ENCODE measurements at regions not wholly inside any gene's neighbourhood (a gene's known extent, or its start where the extent isn't known, plus 50 kb on each side); places are given as distances from the start of the nearest gene placed in this dataset.
A peak's percentile ranks its signal among the peaks of the same experiment; 100 is the strongest.
"Not testable (repeated sequence)": the region's sequence is repeated elsewhere in the genome, so short reads cannot be mapped to it uniquely, and the experiment has no call there.

DNA sequence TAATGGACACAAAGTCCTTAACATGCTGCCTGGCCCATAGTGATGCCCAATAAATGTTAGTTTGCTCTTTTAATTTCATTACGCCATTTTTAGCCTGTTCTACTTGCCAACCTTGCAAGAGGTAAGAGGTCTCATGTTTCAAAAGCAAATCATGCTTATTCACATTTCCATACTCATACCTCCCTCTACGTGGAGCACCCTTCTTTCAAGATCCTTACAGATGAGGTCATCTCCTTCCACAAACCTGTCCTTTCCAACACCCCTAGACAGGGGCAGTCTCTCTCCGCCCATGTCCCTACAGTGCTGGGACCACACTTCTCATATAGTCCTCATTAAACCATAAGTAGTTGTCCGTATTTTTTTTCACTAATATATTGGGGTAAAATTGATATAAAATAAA, 271.3 kb downstream of the FGFR2 start:
- Histone ChIP-seq H3K4me3 (no peak overlapping the region), H4K20me1 (ENCODE audit: insufficient read depth, poor library complexity, severe bottlenecking) (no peaks in the 10 kb centered on the region), H3K36me3 (replicated peaks; ENCODE audit: insufficient read depth, low read depth) (no peaks in the 10 kb centered on the region), H3K4me2 (no peak overlapping the region), H3K79me2 (no peaks in the 10 kb centered on the region), H2AFZ (no peak overlapping the region), H3K9me2 (replicated peaks; ENCODE audit: insufficient read depth) (no peaks in the 10 kb centered on the region), H3K27me3 (no peaks in the 10 kb centered on the region), H3K4me1 (ENCODE audit: insufficient read depth) (peaks cover 9% of the 10 kb centered on the region), H3K9me3 (ENCODE audit: low read depth) (no peaks in the 10 kb centered on the region), H3K27ac (no peak overlapping the region)
- TF ChIP-seq EZH2phosphoT487 (IDR thresholded peaks at IDR 0.05; ENCODE audit: low read depth, severe bottlenecking, unreplicated experiment) (no peak), EZH2 (IDR thresholded peaks at IDR 0.05; ENCODE audit: borderline replicate concordance) (no peak)
- TF ChIP-seq, protein P1, sequence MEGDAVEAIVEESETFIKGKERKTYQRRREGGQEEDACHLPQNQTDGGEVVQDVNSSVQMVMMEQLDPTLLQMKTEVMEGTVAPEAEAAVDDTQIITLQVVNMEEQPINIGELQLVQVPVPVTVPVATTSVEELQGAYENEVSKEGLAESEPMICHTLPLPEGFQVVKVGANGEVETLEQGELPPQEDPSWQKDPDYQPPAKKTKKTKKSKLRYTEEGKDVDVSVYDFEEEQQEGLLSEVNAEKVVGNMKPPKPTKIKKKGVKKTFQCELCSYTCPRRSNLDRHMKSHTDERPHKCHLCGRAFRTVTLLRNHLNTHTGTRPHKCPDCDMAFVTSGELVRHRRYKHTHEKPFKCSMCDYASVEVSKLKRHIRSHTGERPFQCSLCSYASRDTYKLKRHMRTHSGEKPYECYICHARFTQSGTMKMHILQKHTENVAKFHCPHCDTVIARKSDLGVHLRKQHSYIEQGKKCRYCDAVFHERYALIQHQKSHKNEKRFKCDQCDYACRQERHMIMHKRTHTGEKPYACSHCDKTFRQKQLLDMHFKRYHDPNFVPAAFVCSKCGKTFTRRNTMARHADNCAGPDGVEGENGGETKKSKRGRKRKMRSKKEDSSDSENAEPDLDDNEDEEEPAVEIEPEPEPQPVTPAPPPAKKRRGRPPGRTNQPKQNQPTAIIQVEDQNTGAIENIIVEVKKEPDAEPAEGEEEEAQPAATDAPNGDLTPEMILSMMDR (IDR thresholded peaks at IDR 0.05; ENCODE audit: poor library complexity), result no peak
- 93% methylated on average over 4 of the region's 4 CpGs for WGBS (ENCODE audit: low lambda C conversion rate, missing lambda C conversion rate)
- no peak for DNase-seq (ENCODE audit: low spot score)

DNA sequence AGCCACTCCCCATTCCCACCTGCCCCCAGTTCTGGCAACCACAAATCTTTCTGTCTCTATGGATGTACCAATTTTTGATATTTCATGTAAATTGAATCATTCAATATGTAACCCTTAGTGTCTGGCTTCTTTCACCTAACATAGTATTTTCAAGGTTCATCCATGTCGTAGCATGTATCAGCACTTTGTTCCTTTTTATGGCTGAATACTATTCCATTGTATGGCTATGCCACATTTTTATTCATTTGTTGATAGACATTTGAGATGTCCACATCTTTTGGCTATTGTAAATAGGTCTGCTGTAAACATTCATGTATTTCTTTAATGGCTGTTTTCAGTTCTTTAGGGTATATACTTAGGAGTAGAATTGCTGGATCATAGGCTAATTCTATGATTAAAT, 270.5 kb downstream of the FGFR2 start:
- Histone ChIP-seq H3K9me2 (replicated peaks; ENCODE audit: insufficient read depth) (no peaks in the 10 kb centered on the region), H3K4me3 (no peak overlapping the region), H2AFZ (no peak overlapping the region), H3K4me2 (no peak overlapping the region), H3K36me3 (replicated peaks; ENCODE audit: insufficient read depth, low read depth) (no peaks in the 10 kb centered on the region), H3K79me2 (no peaks in the 10 kb centered on the region), H3K4me1 (ENCODE audit: insufficient read depth) (peaks cover 9% of the 10 kb centered on the region), H3K9me3 (ENCODE audit: low read depth) (no peaks in the 10 kb centered on the region), H4K20me1 (ENCODE audit: insufficient read depth, poor library complexity, severe bottlenecking) (no peaks in the 10 kb centered on the region), H3K27ac (no peak overlapping the region), H3K27me3 (no peaks in the 10 kb centered on the region)
- WGBS (ENCODE audit: low lambda C conversion rate, missing lambda C conversion rate), result 100% methylated on average over 1 of the region's 1 CpG
- no peak for DNase-seq (ENCODE audit: low spot score)
- TF ChIP-seq EZH2phosphoT487 (IDR thresholded peaks at IDR 0.05; ENCODE audit: low read depth, severe bottlenecking, unreplicated experiment) (no peak), EZH2 (IDR thresholded peaks at IDR 0.05; ENCODE audit: borderline replicate concordance) (no peak)
- TF ChIP-seq, protein P1 (IDR thresholded peaks at IDR 0.05; ENCODE audit: poor library complexity), result no peak

DNA sequence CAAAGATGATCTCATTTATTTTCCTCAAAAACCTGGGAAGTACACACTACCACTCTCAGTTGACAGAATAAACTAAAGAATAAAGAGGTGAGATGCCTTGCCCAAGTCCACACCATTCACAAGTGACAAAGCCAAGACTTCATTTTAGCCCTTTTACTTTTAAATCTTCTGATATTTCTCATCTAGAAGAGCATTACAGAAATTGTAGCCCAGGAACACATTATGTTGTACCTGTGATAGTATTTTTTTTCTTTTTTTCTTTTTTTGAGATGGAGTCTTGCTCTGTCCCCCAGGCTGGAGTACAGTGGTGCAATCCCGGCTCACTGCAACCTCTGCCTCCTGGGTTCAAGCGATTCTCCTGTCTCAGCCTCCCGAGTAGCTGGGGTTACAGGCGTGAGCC, 268.6 kb downstream of the FGFR2 start:
- not testable (repeated sequence) for H3K27me3 ChIP-seq; H3K4me2 ChIP-seq; H3K79me2 ChIP-seq; DNase-seq (ENCODE audit: low spot score); H3K36me3 ChIP-seq (replicated peaks; ENCODE audit: insufficient read depth, low read depth); H3K4me3 ChIP-seq; H3K9me2 ChIP-seq (replicated peaks; ENCODE audit: insufficient read depth); H4K20me1 ChIP-seq (ENCODE audit: insufficient read depth, poor library complexity, severe bottlenecking); H2AFZ ChIP-seq; H3K4me1 ChIP-seq (ENCODE audit: insufficient read depth); H3K9me3 ChIP-seq (ENCODE audit: low read depth)
- 96% methylated on average over 4 of the region's 4 CpGs for WGBS (ENCODE audit: low lambda C conversion rate, missing lambda C conversion rate)
- peak overlapping the region; percentile 81 for H3K27ac ChIP-seq

DNA sequence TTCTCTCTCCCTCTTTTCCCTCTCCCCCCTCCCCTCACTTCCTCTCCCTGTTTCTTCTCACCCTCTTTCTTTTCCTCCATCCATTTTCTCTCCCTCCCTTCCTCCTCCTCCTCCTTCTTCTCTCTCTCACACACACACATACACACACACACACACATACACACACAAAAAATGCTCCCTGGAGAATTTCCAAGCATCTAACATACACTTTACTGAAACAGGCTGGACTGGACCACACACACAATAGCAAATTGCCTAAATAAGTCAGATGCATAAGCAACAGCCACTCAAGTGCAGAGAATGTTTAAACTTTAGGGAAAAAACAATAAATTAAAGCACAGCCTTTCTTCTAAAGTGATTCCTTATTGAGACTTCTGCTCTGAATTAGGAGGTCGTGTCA, 267.7 kb downstream of the FGFR2 start:
- DNase-seq (ENCODE audit: low spot score), result peak; percentile 40
- Histone ChIP-seq H3K4me3 (no peak overlapping the region), H4K20me1 (ENCODE audit: insufficient read depth, poor library complexity, severe bottlenecking) (no peaks in the 10 kb centered on the region), H3K27ac (peak overlapping the region; percentile 81), H3K27me3 (no peaks in the 10 kb centered on the region), H3K79me2 (no peaks in the 10 kb centered on the region), H3K4me2 (no peak overlapping the region), H3K36me3 (replicated peaks; ENCODE audit: insufficient read depth, low read depth) (no peaks in the 10 kb centered on the region), H3K4me1 (ENCODE audit: insufficient read depth) (peaks cover 4% of the 10 kb centered on the region), H2AFZ (no peak overlapping the region), H3K9me2 (replicated peaks; ENCODE audit: insufficient read depth) (no peaks in the 10 kb centered on the region), H3K9me3 (ENCODE audit: low read depth) (no peaks in the 10 kb centered on the region)
- TF ChIP-seq, protein P1 (IDR thresholded peaks at IDR 0.05; ENCODE audit: poor library complexity), result no peak
- TF ChIP-seq EZH2 (IDR thresholded peaks at IDR 0.05; ENCODE audit: borderline replicate concordance) (no peak), EZH2phosphoT487 (IDR thresholded peaks at IDR 0.05; ENCODE audit: low read depth, severe bottlenecking, unreplicated experiment) (no peak)
- WGBS (ENCODE audit: low lambda C conversion rate, missing lambda C conversion rate), result 30% methylated on average over 1 of the region's 1 CpG
